ENCODE measurements at regions not wholly inside any gene's neighbourhood (a gene's known extent, or its start where the extent isn't known, plus 50 kb on each side); places are given as distances from the start of the nearest gene placed in this dataset.

DNA sequence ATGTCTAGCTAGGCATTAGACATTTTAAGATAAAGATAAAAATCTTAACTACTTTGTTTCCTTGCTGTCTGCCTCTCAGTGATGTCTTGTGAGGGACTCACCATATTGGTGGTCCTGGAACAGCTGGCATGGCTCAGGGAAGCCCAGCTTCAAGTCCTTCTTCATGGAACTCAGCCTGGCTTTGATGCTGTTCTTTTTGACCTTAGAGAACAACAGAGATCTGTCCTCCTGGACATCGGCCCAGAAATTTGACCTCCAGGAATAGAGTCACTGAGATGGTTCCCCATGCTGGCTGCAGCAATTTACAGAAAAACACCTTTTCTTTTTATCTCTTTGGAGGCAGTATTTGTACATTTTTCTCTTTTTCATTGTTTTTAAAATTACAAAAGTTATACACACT lies 235.5 kb upstream of the WWC1 start:
- no peak for DNase-seq

DNA sequence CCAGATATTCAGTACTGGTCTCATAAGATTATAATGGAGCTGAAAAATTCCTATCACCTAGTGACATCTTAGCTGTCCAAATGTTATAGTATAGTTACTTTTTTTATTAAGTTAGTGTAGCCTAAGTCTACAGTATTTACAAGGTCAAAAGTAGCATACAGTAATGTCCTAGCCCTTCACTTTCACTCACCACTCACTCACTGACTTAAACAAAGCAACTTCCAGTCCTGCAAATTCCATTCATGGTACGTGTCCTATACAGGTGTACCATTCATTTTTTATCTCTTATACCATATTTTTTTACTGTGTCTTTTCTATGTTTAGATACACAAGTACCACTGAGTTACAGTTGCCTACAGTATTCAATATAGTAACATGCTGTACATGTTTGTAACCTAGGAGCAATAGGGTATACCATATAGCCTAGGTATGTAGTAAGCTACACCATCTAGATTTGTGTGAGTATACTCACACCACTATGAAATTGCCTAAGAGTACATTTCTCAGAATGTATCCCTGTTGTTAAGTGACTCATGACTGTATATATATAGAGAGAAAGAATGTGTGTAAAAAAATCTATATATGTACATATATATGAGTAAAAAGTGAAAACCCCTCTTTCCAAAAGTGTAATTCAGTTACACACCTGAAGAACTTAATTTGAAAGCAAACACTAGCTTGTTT lies 234.8 kb upstream of the WWC1 start:
- no peak for DNase-seq

DNA sequence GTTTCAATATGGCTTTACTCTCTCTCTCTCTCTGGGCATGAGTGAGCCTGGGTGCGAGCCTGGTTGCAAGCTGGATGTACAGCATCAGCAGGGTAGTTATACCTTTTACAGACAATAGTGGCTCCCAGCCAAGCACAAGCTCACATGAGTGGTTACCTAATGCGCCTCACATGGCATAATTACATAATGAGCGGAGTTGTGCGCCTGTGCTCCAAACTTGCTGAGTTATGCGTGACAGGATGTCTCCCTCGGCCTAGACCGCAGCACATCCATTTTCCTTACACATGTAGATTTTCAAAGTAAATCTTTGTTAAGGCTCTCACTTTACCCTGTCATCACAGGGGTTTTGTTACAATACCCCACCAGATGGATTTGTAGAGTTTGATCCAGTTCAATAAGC lies 233.5 kb upstream of the WWC1 start:
- DNase-seq = no peak

DNA sequence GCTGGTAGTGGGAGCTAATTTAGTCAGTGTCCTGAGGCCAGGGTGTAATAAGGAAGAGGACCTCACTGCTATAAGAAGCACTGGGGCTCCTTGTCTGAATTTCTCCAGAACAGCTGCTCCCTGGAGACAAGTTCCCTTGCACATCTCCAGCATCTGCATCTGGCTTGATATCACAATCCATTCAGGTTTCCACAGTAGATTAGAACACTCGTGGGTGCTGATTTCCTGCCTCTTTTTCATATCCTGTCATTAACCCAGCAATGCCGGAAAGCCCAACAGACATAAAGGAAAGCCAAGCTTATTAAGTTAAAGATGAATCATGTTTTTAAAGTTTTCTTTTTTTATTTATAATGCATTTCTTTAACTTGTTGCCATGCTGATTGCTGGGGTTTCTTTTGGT lies 232.3 kb upstream of the WWC1 start:
- no peak for DNase-seq

DNA sequence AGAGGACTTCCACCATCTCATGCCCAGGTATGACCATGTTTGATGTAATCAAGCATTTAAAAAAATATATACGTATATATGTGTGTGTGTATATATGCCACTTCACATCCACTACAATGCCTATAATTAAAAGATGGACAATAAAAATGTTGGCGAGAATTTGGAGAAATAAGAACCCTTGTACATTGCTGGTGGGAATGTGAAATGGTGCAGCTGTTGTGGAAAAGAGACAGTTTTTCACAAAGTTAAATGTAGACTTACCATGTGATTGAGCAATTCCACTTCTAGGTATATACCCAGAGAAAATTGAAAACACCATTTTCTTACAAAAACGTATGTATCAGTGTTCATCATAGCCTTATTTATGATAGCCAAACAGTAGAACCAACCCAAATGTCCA lies 229.2 kb upstream of the WWC1 start:
- no peak for DNase-seq

DNA sequence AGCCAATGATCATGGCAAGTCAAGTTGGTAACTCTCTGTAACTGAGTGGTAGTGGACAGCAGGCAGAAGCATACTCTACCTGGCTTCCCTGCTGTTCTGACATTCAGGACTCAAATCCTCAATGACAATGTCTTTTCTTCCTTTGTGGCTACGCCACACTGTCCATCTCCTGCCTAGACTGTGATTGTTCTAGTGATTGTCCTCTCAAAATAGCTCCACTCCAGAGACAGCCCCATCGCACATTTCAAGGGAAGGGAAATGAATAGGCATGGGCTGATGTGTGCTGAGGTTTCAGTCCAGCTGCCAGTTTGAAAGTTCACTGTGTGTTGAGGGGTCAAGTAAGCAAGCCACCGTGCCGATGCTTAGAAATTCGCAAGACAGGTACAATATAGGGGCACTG lies 227.0 kb upstream of the WWC1 start:
- DNase-seq = no peak

DNA sequence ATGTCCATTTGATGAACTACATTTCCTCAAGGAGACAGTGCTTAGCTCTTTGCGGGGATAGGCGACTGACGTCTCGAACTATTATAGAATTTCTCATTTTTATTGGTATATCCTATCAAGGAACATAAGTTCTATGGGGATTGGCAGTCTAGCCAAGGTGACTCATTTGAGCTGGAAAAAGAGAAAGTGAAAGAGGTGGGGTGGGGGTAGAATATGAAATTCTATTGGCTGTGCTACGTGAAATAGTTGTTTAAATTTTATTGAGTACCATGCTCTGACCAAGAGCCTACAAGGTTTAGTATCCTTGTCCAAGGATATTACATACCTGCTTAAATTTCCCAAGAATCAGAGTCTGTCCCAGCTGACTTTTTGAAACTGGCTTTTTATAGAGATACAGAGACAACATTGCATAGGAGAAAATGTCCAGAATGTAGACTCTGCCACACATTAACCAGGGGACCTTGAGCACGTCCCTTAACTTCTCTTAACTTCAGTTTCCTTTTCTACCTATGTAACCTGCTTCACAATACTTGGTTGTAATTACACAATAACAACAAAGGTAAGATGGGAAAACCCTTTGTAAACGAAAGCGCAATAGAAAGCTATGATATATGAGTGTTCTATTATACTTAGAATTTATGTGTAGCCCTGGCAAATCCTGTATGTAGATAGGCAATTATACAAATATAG lies 226.4 kb upstream of the WWC1 start:
- no peak for DNase-seq

DNA sequence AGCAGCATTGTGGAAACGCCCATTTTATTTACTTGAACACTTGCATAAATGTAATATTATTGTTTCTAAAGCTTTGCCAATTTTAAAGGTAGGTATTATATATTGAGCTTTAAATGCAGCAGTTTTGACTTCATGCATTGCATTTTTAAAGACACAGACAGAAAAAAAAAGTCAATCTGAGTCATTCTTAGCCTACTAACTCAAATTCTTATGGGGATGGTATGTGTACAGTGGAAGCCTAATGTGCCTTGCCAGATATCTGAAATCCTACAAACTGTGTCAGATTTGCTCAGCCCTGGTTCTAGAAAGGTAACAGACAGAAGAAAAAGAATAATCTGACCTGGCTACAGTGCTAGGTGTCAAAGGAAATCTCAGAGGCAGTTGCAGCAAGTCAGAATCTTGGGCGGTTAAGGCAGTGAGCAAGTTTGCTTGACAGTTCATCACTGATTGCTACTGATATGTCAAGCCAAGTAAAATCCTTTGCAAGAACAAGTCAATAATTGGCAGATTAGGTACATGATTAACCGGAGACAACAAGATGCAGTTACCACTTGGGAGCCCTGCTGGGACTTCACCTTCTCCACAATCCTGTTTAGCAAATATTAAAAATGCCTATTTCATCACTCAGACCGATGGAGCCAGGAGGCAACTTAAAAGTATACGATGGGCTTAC lies 224.8 kb upstream of the WWC1 start:
- no peak for DNase-seq

DNA sequence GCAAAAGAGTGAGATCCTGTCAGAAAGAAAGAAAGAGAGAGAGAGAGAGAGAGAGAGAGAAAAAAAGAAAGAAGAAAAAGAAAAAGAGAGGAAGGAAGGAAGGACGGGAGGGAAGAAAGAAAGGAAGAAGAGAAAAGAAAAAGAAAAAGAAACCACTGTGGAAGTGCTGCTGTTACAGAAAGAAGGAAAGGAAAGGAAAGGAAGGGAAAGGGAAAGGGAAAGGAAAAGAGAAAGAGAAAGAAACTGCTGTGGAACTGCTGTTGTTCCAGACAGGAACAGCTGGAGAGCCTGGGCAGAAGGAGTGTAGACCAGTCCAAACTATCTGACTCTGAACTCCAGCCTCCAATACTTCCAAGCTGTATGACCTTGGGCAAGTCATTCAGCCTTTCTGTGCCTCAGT lies 220.7 kb upstream of the WWC1 start:
- no peak for DNase-seq

DNA sequence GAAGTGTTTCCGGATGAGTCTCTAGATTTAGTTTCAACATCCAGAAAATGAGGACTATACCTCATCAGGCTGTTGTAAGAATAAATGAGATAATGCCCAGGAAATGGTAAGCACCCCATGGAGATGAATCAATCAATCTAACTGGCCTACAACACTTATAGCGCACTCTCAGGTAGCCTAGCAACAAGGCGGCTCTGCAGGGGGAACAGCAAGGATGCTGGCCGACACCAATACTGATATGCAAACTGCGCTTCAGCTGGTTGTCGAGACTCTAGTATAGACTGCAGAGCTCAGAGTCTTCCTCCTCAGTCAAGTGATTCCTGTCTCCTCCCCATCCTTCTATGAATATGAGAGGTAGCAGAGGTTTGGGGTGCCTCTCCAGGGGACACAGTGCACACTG lies 218.8 kb upstream of the WWC1 start:
- DNase-seq = no peak

DNA sequence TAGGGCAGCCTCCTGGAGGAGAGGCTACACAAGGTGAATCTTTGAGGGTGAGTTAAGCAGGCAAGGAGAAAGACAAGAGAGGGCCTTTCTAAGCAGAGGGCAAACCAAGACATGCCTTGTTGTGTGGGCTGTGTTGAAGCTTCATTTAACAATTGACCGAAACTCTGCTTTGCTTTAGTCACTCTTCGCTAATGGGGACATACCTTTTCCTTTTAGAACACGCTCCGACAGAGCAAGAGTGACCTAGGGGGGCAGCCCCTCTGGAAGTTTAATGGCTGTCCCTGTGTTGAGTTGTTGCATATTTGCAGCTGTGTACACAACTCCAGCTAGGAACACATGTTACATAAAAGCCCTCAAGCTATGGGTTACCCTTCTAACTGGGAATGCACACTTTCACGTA lies 218.1 kb upstream of the WWC1 start:
- DNase-seq = no peak

DNA sequence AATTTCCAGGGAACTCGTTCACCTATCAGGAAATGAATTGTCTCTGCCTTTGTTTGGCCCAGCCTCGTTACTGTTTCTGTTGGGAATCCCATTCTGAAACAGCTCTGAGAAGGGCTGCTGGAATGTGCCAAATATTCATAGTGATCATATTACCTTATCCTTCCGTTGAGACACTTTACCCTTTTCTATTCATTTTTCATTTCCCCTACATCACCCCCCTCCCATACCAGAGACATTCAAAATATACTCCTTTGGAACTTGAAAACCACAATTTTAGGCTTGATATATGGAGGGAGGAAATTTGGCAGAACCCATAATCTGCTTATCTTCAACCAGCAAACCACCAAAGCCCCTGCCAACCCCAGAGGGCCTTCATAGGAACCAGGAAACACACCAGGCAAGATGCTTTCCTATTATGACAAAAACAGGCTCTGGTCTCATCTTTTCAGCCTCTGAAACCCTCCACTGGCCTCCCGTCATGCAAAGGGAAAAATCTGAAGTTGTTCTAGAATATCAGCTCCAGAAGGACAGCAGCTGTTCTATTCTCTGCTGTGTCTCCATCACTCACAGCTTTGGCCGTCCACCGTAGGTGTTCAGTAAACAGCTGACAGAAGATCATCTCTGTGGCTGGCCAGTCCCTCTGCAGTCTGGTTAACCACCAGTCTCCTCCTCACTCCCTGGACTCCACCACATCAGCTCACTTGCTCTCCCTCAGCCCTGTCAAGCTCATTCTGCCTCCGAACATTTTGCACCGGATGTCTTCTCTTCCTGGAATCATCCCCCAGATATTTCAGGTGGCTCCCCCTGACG lies 217.2 kb upstream of the WWC1 start:
- no peak for DNase-seq

DNA sequence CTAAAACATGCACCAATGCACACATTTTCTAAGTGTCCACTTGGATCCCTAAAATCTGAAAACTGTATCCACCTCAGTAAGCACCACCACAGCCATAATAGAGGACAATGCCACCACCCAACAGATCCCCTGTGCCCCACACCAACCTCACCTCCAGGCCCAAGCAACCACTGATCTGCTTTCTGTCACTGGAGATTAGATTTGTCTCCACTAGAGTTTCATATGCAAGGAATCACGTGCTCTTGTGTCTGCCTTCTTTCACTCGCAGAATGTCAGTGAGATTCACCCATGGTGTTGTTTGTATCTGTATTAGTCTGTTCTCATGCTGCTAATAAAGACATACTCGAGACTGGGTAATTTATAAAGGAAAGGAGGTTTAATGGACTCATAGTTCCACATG lies 216.1 kb upstream of the WWC1 start:
- DNase-seq = no peak

DNA sequence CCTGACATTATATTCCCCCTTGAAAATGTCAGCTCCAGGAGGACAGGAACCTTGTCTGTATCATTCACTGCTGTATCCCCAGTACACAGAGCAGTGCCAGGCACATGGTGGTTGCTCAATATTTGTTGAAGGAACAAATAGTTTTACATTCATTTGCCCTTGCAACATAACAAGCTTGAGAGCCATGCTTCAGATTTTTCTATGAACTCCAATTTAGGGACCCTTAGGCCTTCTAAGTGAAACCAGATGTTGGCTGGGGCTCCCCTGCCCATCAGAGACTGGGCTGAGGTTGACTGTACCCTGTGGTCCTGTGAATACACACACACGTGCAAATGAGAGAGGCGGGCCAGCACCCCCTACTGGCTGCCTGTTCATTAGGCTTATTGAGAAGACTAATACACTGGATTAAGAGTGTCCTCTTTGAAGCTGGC lies 214.9 kb upstream of the WWC1 start:
- DNase-seq = no peak

DNA sequence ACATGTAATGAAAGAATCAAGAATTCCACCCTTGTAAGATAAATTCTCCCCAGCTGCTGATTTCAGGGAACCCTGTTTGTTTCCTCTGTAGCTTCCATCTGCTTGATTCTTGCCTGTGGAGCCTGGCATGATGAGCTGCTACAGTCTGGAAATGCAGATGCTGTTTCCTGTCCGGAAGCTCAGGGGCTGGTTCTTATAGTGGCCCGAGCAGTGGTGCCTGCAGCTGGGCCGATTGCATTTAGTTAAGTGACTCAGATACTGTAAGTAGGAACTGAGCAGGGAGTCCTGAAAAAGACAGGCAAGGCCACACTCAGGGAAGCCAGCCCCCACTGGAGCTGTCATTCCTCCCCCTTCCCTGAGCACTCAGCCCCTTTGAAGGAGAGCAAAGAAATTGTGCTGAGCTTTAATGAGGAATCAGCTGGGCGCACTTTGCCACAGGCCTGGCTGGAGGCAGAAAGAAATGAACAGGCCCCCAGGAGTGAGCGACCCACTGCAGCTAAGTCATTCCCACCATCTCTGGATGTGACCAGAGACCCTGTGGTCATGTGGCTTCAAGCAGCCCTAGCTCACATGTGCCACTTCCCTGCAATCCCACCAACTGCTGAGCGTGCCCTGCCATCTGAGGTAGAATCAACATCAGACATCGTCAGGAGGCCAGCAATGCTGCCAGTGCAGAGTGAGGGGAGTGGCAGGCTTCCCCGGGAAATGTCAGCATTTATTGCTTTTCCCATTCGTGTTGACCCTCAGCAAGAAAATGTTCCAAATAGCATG lies 206.0 kb upstream of the WWC1 start:
- DNase-seq = no peak

DNA sequence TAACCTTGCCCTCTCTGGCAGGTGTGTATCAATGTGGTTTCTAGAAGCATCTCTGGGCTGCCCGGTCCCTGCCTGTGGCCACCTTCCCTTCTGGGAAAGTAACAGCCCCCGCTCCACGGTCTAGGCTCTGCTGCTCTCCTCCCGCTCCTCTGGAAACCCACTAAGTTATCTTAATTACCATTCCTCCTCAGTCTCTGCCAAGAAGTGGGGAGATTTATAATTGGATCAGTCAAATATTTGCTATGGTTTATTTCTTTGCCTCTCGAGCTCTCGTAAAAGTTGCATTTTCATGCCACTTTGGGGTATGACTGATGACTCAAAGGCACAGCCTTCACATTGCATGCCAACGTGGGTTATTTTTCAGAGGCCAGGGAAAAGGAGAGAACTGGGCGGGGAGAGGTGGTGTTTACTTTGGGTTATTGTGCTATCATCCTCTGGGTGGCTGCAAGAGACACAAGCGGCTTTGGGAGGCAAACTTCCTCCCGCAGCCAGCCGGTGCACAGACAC lies 205.3 kb upstream of the WWC1 start:
- no peak for DNase-seq

DNA sequence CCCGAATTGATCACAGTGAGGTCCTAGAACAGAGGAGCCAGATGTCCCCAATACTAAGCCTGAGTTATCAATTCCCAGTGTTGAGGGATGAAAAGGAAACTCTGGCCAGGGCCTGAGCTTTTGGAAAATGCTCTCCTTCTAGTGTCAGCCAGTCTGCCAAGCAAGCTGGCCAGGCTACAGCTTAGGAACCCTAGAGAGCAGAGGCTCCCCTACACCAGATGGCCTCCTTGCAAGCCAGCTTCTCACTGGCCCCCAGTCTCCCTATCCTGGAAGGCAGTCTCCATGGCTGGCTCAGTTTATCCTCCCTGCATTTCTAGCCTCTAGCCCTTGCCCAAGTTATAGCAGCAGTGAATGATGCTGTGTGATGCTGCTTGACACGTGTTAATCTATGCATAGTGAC lies 204.7 kb upstream of the WWC1 start:
- no peak for DNase-seq

DNA sequence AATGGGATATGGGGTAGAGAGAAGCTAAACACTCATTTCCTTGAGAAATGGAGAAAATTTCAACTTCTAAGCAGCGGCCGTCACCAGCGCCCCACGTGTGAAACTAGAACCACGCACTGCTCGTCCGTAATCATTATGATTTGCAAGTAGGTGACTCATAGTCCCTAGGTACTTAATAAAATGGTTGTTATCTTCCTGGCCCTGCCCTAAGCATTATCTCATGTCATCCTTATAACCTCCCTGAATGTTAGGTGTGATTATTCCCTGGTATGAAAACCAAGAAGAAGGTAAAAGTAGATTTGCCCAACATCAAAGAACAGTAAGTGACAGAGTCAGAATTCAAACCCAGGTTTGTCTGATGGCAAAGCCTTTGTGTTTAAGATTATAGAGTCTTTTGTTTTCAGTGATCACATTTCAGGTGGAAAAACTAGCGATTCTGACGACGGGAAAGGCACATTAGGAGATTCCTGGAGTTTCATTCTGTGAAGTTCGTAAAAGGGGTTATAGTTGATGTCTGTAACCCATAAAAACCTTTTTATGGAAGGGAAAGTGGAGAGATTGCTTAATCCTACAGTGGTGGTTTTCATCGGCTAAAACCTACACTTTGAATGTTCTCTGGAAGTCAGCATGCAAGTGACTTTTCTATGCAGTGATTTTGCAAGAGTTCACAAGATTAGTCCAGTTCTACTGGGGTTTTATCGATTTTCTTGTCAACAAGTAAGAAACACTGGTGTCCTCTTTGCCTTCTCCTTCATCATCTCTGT lies 202.9 kb upstream of the WWC1 start:
- no peak for DNase-seq

DNA sequence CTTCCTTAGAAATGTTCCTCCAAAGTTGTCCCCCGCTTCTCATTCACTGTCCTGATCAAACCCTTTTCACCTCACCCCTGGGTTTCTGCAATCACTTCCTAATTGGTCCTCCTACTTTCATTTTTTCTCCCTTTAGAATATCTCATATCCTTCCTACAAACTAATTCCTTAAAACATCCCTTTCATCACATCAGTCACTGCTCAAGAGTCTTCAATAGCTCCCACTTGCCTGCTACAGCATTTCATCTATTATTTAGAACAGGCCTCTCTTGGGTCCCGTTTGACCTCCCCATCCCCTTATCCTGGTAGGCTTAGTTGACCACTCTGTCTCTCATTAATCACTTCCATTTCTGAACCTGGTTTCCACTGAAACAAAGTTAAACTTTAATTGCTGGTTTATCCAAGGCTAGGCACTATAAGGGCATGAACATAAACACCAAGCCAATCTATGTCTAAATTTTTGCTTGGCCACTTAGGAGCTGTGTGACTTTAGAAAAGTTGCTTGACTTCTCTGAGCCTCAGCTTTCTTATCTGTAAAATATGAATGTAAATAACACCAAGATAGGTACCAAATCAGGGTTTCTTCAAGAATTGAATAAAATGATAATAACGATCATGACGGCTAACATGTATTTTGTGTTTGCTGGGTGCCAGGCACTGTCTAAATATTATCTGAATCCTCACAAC lies 202.1 kb upstream of the WWC1 start:
- no peak for DNase-seq

DNA sequence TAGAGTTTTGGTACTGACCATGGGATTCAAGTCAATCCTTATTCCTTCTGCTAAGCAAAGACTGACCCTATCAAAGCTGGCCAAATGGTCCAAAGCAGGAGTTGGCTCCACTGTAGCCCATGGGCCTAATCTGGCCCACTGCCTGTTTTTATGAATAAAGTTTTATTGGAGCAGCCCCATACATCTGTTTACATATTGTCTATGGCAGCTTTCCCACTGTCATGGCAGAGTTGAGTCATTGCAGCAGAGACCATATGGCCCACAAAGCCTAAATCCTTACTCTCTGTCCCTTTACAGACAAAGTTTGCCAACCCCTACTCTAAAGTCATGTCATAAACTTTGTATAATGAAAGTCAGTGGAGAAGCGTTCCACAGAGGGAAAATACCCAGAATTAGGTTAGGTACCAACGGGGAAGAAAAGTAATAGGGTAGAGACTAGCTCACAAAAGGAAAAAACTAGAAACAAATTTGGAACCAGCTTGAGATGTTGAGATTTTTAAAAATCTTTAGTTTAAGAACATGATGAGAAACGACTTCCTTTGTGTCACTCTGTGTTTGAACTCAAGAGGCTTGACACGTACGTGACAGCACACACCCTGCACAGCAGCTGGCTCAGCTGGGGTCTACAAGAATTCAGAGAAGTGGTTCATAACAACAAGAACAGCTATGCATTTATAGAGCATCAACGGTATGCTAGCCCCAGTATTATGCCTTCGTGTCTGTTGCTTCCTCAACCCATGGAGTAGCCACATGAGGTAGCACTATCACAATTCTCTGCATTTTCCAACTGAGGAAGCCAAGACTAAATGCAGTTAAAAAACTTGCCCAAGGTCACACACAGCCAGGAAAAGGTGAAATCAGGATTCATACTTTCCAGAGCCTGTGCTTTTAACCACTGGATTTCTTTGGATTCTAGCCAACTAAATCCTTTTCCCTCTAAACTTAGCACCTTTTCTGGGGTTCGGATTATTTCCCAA lies 198.9 kb upstream of the WWC1 start:
- DNase-seq = no peak
